B cell (primary cell): ENCODE measurements at regions not wholly inside any gene's neighbourhood (a gene's known extent, or its start where the extent isn't known, plus 50 kb on each side); places are given as distances from the start of the nearest gene placed in this dataset.

ENCODE experiments used
- ATAC-seq: fragments of 200-7000 bp; cut with Tn5 transposase; one replicate; pipeline ENCODE4 v1.10.0; 2021; ENCODE audit warnings: low read depth, mild to moderate bottlenecking, moderate number of reproducible peaks, moderate library complexity
- CTCF ChIA-PET: fragments of 350-600 bp; sonication (Branson Sonifier 250); formaldehyde crosslinking; loops from one replicate; lab custom pipeline; 2021; ENCODE audit warnings: antibody characterized with exemption, inconsistent platforms; lab: Charles Lee
- POLR2A ChIA-PET: fragments of 350-600 bp; sonication (Branson Sonifier 250); formaldehyde crosslinking; loops from one replicate; lab custom pipeline; 2021; ENCODE audit warnings: antibody characterized with exemption; lab: Charles Lee
- DNase-seq: peaks from one replicate; pipeline ENCODE4 v3.0.0; 2013
- H2AFZ ChIP-seq: 2 replicates; pipeline ENCODE4 v1.6.1; 2012; ENCODE audit warnings: mild to moderate bottlenecking, low read depth, low read length; ENCODE audit not compliant: insufficient read depth, poor library complexity, severe bottlenecking
- H3K27ac ChIP-seq, 2 donors: 1 replicate in 1 of 2; 2 replicates in 1 of 2; pipeline ENCODE4 v1.5.1; 2012 to 2013; ENCODE audit warnings: low read length in 2 of 2, mild to moderate bottlenecking in 2 of 2, moderate library complexity in 1 of 2
- H3K27me3 ChIP-seq, 4 experiments: fragments of 200-600 bp in 1 of 4; sonication (generic) in 1 of 4; replicated peaks in 1 of 4; 1 replicate in 2 of 4; 2 replicates in 2 of 4; pipeline versions ENCODE4 v1.6.1 to v1.7.0; 2013 to 2016; ENCODE audit warnings: low read length in 3 of 4, mild to moderate bottlenecking in 2 of 4, mixed read lengths in 1 of 4, moderate library complexity in 1 of 4; ENCODE audit not compliant: insufficient read depth in 4 of 4, control insufficient read depth in 3 of 4; ENCODE audit errors: control extremely low read depth in 1 of 4
- H3K36me3 ChIP-seq, 2 experiments: replicated peaks in 1 of 2; 1 replicate in 1 of 2; 2 replicates in 1 of 2; pipeline versions ENCODE4 v1.6.1 to v1.7.1; 2013; ENCODE audit warnings: low read length in 1 of 2; ENCODE audit not compliant: insufficient read depth in 2 of 2, control insufficient read depth in 1 of 2; ENCODE audit errors: control extremely low read depth in 1 of 2, extremely low read depth in 1 of 2
- H3K4me1 ChIP-seq, 2 donors: fragments of 200-600 bp in 1 of 2; sonication (generic) in 1 of 2; 1 replicate in 1 of 2; 2 replicates in 1 of 2; pipeline versions ENCODE4 v1.5.1 to v1.6.1; 2013 to 2017; ENCODE audit warnings: low read length in 2 of 2; ENCODE audit not compliant: control insufficient read depth in 2 of 2, insufficient read depth in 2 of 2
- H3K4me2 ChIP-seq: replicated peaks from 2 replicates; pipeline ENCODE3; 2012; ENCODE audit warnings: mild to moderate bottlenecking, low read depth, low read length; ENCODE audit not compliant: poor library complexity, severe bottlenecking
- H3K4me3 ChIP-seq, 5 experiments: fragments of 200-600 bp in 1 of 5; sonication (generic) in 1 of 5; 1 replicate in 3 of 5; 2 replicates in 2 of 5; pipeline versions ENCODE4 v1.5.1 to v1.7.0; 2011 to 2016; ENCODE audit warnings: low read length in 4 of 5, mild to moderate bottlenecking in 4 of 5, low read depth in 2 of 5, control low read depth in 1 of 5, moderate library complexity in 1 of 5; ENCODE audit not compliant: insufficient read depth in 1 of 5; ENCODE audit errors: control extremely low read depth in 1 of 5, extremely low read depth in 1 of 5
- H3K79me2 ChIP-seq: fragments of 200-600 bp; sonication (generic); one replicate; pipeline ENCODE4 v1.6.0; 2016; ENCODE audit warnings: low read length; ENCODE audit not compliant: control insufficient read depth, insufficient read depth
- H3K9ac ChIP-seq: fragments of 200-600 bp; sonication (generic); 2 replicates; pipeline ENCODE4 v1.6.1; 2017; ENCODE audit warnings: mild to moderate bottlenecking, low read length, moderate library complexity
- H3K9me3 ChIP-seq, 3 donors: one replicate each; pipeline versions ENCODE4 v1.6.1 to v1.7.1; 2013; ENCODE audit warnings: low read length in 2 of 3; ENCODE audit not compliant: control insufficient read depth in 2 of 3, insufficient read depth in 1 of 3; ENCODE audit errors: control extremely low read depth in 1 of 3
- H4K20me1 ChIP-seq: 2 replicates; pipeline ENCODE4 v1.6.0; 2012; ENCODE audit warnings: mild to moderate bottlenecking, low read length; ENCODE audit not compliant: insufficient read depth, control insufficient read depth, poor library complexity, severe bottlenecking
- H3K27ac Mint-ChIP-seq: one replicate; pipeline ENCODE4 v1.8.0; 2021; ENCODE audit warnings: mixed read lengths
- H3K27me3 Mint-ChIP-seq: one replicate; pipeline ENCODE4 v1.8.0; 2021; ENCODE audit warnings: mixed read lengths
- H3K4me1 Mint-ChIP-seq: one replicate; pipeline ENCODE4 v1.8.0; 2021; ENCODE audit warnings: mixed read lengths
- H3K4me3 Mint-ChIP-seq: one replicate; pipeline ENCODE4 v1.8.0; 2021; ENCODE audit warnings: mixed read lengths
- H3K9me3 Mint-ChIP-seq: one replicate; pipeline ENCODE4 v1.8.0; 2022; ENCODE audit warnings: mixed read lengths; ENCODE audit not compliant: insufficient read depth
- EZH2 ChIP-seq: IDR thresholded peaks from 2 replicates; pipeline ENCODE4 v1.6.1; 2012; ENCODE audit warnings: borderline replicate concordance, low read depth, mild to moderate bottlenecking, moderate library complexity, low read length; ENCODE audit not compliant: insufficient read depth, poor library complexity, severe bottlenecking
- WGBS: methylation state at CpG from one replicate; pipeline ENCODE4 v1.1.5; 2013; ENCODE audit warnings: missing lambda C conversion rate; ENCODE audit not compliant: insufficient coverage; 5-methylcytosine and 5-hydroxymethylcytosine counted together
- intact Hi-C: fragments of 100-400 bp; cut with micrococcal nuclease; formaldehyde crosslinking; loops from one replicate; pipeline ENCODE4 v1.10.0; 2022
- TF ChIP-seq, protein P1 (sequence below): fragments of 200-600 bp; IDR thresholded peaks from one replicate; pipeline ENCODE4 v1.8.0; 2022; ENCODE audit warnings: antibody characterized with exemption, mild to moderate bottlenecking

GRCh38 chr17:27950995-27951394 is 57.8 kb upstream of the LYRM9 start:
- Mint-ChIP-seq H3K4me3 (no peak overlapping the region), H3K27ac (no peak overlapping the region), H3K27me3 (peaks cover 12% of the 10 kb centered on the region), H3K4me1 (peaks cover 10% of the 10 kb centered on the region), H3K9me3 (no peaks in the 10 kb centered on the region)
- Histone ChIP-seq H3K9ac (no peak overlapping the region), H3K4me1 (peaks cover 10 to 12% of the 10 kb centered on the region in 2 donors), H3K9me3 (no peaks in the 10 kb centered on the region), H3K36me3 (no peaks in the 10 kb centered on the region), H3K79me2 (no peaks in the 10 kb centered on the region), H2AFZ (no peak overlapping the region), H3K4me3 (no peak overlapping the region), H3K27me3 (peaks cover 0 to 4% (median 0%) of the 10 kb centered on the region in 4 experiments), H3K27ac (no peak overlapping the region), H3K4me2 (no peak overlapping the region), H4K20me1 (no peaks in the 10 kb centered on the region)
- WGBS, result 100% methylated on average over 4 of the region's 5 CpGs
- ChIA-PET CTCF (no interaction called here), POLR2A (no interaction called here)
- TF ChIP-seq EZH2, result no peak
- TF ChIP-seq, protein P1, sequence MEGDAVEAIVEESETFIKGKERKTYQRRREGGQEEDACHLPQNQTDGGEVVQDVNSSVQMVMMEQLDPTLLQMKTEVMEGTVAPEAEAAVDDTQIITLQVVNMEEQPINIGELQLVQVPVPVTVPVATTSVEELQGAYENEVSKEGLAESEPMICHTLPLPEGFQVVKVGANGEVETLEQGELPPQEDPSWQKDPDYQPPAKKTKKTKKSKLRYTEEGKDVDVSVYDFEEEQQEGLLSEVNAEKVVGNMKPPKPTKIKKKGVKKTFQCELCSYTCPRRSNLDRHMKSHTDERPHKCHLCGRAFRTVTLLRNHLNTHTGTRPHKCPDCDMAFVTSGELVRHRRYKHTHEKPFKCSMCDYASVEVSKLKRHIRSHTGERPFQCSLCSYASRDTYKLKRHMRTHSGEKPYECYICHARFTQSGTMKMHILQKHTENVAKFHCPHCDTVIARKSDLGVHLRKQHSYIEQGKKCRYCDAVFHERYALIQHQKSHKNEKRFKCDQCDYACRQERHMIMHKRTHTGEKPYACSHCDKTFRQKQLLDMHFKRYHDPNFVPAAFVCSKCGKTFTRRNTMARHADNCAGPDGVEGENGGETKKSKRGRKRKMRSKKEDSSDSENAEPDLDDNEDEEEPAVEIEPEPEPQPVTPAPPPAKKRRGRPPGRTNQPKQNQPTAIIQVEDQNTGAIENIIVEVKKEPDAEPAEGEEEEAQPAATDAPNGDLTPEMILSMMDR, result no peak
- DNase-seq (no peak), ATAC-seq (no peak)
- intact Hi-C loops, result no loop called here

DNA sequence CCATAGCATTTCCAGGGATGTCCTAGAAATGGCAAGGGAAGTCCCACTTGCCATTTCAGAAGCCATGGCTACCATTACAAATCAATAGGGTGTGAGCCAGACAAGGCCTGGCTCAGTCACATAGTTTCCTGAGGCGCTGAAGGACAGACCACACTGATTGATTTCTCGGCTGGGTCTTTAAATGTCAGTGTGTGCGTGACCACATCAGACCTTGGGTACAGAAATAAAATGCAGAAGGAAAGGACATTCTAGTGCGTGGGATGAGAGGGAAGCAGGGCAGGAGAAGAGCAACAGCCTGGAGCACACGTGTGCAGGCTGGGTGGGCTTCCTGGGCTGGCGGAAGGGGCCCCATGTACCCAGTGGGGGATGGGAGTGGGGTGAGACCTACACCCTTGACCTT is 58.7 kb upstream of the LYRM9 start:
- Histone ChIP-seq H3K79me2 (no peaks in the 10 kb centered on the region), H3K36me3 (no peaks in the 10 kb centered on the region), H3K4me1 (peaks cover 1 to 3% of the 10 kb centered on the region in 2 donors), H4K20me1 (no peaks in the 10 kb centered on the region), H3K27ac (no peak overlapping the region), H3K27me3 (peaks cover 0 to 4% (median 0%) of the 10 kb centered on the region in 4 experiments), H3K4me3 (no peak overlapping the region), H3K9ac (no peak overlapping the region), H3K4me2 (no peak overlapping the region), H2AFZ (no peak overlapping the region), H3K9me3 (no peaks in the 10 kb centered on the region)
- 69% methylated on average over 5 of the region's 6 CpGs for WGBS
- no peak overlapping the region for H3K4me3 Mint-ChIP-seq
- intact Hi-C loops, result no loop called here
- H3K4me1 Mint-ChIP-seq, result peaks cover 1% of the 10 kb centered on the region
- ATAC-seq, result no peak
- ChIA-PET CTCF (no interaction called here), POLR2A (no interaction called here)
- TF ChIP-seq, protein P1, result no peak
- TF ChIP-seq EZH2, result no peak
- no peaks in the 10 kb centered on the region for H3K9me3 Mint-ChIP-seq
- no peak for DNase-seq
- H3K27ac Mint-ChIP-seq, result no peak overlapping the region
- peaks cover 12% of the 10 kb centered on the region for H3K27me3 Mint-ChIP-seq
